GM19455 (cell line): ENCODE measurements at regions not wholly inside any gene's neighbourhood (a gene's known extent, or its start where the extent isn't known, plus 50 kb on each side); places are given as distances from the start of the nearest gene placed in this dataset.

ENCODE experiments used
- ATAC-seq: cut with Tn5 transposase; IDR thresholded peaks from one replicate; pipeline ENCODE4 v1.9.1; 2021; ENCODE audit not compliant: unreplicated experiment

DNA sequence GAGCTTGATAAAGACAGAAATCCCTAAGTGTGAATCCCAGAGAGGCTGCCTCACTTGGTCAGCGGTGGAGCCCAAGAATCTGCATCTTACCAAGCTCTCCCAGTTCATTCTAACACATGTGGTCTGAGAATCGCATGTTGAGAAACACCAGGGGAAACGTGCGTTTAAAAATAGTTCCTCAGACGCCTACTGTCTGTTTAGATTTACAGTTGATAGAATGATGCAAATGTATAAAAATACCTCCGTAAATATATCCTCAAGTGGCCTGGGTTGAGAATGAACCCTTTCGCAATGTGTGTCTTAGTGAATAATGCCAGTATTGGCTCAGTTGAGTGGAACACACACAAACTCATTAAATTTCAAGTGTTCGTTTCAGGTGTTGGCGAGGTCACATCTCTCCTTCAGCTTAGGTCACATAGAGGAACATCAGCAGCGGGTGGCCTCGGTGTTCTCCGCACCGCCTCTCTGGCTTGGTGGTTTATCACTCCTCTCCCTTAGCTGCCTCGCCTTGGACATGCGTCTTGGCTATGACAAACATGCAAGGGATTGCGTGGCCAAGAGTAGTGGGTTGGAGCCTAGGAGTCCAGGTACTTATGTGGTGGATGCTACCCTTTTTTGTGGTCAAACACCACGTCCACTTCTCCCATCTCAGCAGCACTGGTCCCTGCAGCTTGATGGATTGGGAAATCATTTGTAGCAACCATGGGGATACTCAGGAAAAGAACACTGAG is 117.6 kb upstream of the SPATA13 start:
- no peak for ATAC-seq

DNA sequence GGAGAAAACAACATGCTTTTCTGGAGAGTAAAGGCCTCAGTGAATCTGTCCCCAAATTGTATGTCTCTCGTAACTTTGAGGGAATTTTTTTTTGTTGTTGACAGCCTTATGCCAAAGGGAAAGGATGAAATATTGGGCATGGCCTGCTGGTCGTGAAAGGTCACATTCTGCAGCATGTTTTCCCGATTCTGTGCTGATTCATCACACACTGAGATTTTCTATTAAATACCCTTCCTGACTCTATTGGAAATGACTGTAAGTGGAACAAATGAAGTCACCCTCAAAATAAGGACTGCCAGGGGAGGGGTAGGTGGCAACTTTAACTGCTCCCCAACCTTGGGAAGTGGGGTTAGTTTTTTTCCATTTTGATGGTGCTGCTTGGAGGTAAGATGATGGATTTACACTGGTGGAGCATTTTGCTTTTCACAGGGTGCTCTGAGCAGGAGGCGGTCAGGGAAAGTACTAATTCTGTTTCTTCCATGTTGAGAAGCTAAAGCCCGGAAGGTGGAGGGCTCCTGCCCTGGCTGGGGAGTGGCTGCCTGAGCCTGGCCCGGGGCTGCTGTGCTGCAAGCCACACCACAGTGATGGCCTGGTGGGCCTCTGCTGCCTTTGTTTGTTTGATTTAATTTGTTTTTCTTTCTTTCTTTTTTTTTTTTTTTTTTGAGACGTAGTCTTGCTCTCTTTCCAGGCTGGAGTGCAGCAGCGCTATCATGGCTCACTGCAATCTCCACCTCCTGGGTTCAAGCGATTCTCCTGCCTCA is 116.8 kb upstream of the SPATA13 start:
- ATAC-seq: no peak

DNA sequence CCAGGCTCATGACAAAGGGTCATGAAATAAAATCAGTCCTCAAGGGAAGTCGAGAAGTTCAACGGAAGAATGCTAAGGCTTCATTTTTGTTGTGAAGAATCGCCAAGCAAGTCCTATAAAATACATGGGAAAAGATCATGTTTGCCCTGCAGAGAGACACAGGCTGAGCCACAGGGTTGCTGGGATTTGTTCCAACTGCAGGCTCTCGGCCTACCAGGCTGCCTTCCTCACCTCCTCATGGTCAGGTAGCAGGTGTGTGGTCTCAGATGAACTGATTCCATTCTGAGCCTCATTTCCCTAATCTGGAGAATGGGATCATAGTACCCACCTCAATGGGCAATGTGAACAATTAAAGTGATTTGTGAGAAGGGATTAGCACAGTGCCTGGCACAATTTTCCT is 114.9 kb upstream of the SPATA13 start:
- ATAC-seq: no peak

DNA sequence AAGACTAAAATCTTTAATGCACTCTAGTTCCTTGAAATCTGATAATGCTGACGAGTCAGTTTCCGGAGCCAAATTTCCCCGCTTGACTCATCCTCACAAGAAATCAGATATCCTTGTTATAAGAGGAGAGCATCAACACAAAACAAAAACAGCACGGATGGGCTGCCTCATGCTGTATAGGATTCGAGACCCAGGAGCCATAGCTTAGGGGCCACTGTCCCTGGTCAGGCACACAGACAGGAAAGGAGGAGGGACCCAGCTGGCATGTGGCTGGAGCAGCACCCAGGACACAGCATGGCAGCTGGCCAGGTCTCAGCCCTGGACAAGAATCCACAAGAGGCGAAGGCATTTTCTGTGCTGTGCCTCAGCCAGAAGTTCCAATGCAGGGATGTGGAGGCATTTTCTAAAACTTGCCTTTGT is 110.2 kb upstream of the SPATA13 start:
- ATAC-seq: no peak

DNA sequence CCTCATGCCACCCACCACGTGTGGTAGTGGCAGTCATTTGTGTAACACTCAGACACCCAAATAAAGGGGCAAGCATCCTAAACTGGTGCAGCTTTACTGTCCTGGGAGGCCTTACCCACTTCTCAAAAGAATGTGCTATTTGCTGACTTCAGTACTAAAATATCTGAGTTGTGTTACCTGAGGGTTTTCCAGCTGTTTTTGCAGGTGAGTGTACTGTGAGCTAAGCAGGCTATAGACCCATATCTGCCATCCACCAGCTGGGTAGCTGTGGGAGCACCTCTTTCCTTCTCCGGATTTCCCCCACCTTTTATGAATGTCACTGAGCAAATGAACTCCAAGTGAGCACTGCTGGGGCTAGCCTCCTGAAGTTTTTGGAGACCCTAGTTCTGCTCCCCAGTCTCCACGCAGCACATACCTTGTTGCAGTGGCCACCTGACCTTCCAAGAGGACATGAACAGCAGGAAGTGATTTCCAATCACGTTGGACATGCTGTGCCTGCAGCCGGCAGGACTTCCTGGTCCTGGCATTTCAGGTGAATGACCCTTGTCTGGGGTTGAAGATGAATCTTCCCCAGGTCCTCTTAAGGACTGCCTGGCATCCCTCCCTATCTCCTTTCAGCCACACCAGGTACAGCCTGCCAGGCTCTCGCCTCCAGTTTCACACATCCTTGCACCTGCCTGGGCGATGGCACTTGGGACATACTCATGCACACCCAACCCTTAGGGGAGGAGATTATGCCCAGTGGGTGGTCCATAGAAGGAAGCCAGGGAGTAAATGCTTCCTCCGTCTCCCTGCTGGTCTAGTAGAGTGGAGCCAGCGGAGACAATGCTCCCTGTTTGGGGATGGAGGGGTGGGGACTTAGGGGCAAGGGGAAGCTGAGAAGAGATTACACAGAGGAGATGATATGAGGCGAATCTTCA is 109.5 kb upstream of the SPATA13 start:
- no peak for ATAC-seq

DNA sequence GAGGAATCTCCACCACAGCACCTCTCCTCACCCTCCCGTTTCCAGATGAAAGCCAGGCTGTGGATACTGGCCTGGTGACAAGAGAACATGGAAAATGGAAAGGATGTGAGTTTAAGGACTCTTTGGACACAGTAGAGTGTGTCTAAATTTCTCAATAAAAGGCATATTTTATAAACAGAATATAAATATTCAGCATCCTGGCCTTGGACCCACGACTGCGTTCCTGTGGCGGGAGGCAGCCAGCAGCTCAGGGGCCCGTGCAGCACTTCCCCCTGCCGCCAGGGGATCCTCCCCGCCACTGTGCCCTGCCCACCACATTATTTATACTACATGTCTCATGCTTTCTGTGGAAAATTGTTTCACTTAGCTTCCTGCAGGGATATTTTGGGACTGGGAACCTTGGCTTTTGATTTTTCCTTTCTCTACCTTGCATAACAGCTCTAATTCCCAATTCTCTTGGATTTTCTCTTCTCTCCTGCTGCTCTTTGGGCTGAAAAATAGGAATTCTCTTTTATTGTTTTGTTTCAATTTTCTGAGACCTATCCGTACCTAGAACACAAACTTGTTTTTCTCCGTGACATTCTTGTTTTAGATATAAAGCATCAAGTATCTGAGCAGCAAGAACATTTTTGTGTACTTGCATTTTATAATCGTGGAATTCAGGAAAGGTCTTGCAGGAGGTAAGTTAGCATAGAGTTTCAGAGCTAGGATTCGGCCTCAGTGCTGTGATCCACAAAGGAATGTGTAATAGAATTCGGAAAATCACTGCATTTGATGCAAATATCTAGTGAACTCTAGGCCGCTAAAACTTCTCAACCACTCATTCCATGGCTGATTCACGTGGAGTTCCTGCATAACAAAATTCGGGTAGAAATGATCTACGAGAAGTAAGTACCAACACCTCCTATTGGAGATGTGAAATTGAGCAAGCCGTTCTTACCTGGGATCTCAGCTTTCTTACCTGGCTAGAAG is 107.7 kb upstream of the SPATA13 start:
- ATAC-seq: no peak

DNA sequence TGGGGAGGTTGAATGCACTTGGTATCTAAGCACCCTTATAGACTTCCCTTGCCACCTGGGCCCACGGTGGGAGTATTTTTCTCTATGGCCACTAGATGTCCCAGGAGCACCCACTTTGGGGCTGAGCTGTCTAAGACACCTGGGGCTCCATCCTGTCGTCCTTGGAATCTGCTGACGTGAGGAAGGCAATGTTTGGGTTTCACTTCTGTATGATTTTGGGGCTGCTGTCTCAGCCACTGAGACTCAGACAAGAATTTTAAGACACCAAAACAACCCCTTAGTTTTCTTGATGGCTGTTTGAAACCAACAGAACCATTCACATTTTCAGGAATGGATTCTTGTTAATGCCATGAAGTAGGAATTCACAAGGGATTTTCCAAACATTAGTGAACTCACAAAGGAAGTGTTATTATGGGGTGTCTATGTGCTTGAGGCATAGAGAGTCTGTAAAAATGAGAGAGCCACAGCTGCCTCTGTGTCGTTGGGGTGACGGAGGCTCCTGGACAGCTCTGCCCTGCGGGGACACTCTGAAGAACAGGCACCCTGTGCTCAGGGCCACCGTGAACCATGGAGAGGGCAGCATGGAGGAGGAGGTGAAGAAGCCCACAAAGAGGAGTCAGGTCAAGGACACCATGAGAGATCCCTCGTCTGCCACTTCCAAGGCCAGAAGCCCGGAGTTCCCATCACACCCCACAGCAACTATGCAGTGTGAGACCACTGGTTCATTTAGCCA is 106.8 kb upstream of the SPATA13 start:
- peak; percentile 71 for ATAC-seq

DNA sequence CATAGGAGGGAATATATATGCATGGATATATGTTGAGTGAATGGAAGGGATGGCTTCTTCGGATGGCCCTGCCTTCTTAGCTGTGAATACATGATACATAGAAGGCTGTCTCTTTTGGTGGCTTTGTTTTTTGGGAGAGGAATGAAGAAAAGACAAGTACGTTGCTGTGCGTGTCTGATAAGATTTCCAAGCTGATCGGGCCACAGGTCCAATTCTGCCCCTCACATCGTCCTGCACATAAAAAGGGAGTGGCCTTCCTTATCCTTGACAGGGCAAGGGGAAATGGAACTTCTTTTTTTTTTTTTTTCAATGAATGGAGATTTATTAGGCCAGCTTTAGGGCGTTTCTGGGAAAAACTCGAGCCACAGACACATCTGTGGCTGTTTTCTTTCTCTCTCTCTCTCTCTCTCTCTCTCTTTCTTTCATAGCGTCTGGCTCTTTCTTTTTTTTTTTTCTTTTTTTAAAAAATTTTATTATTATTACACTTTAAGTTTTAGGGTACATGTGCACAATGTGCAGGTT is 103.8 kb upstream of the SPATA13 start:
- ATAC-seq: no peak

DNA sequence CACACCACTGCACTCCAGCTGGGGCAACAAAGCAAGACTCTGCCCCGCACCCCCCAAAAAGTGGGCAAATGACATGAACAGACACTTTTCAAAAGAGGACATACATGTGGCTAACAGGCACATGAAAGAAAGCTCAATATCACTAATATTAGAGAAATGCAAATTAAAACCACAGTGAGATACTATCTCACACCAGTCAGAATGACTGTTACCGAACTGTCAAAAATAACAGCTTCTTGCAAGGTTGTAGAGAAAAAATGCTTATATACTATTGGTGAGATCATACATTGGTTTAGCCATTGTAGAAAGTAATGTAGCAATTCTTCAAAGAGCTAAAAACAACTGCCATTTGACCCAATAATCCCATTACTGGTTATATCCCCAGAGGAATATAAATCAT is 99.5 kb upstream of the SPATA13 start:
- ATAC-seq: no peak

DNA sequence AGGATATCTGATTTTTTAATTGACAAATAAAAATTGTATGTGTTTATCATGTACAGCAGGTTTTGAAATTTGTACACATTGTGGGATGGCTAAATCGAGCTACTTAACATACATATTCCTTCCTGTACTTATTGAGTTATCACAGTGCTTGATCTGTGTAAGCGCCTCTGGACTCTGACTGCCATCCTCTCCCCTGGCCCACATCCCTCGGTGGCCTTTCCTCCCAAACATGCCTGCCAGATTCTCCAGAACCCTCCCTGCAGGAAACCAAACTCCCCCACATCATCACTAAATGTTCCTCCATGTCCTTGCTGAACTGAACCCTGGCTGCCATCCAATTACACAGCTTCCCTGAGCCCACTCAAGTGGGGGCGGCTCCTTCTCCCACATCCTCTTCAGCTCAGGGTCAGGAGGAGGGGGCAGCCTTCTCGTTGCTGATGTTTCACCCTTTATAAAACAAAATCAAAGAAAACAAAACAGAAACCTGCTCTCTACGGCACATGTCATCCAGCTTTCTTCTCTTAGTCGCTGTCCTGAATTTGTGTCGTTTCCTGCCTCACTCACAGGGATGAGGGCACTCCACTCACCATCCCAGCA is 97.1 kb upstream of the SPATA13 start:
- no peak for ATAC-seq

DNA sequence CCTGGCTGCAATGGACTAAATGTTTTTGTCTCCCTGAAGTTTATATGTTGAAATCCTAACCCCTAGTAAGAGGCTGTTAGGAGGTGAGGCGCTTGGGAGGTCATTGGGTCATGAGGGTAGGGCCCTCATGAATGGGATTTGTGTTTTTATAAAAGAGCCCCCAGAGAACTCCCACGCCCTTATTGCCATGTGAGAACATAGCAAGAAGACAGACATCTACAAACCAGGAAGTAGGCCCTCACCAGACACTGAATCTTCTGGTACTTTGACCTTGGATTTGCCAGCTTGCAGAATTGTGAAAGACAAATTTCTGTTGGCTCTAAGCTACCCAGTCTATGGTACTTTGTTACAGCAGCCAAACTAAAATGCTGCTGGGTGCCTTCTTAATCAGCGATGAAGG is 96.1 kb upstream of the SPATA13 start:
- no peak for ATAC-seq

DNA sequence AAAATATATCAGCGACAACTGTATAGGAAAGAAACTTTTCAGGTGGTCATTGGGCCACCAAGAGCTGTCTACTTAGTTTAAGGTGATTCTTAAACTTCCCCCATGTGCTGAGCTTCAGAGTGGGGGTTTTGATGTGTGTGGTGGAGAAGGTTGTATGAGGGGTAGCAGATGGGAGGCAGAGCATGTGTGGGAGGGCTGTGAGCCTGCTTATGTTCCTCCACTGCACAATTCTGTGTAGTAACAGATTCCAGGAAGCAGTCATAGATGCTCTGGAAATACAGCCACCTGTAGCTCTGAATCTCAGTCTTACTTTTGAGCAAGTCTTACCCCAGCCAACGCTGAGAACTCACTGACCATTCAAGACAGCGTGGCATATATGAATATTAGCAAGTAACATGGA is 95.3 kb upstream of the SPATA13 start:
- ATAC-seq: no peak

DNA sequence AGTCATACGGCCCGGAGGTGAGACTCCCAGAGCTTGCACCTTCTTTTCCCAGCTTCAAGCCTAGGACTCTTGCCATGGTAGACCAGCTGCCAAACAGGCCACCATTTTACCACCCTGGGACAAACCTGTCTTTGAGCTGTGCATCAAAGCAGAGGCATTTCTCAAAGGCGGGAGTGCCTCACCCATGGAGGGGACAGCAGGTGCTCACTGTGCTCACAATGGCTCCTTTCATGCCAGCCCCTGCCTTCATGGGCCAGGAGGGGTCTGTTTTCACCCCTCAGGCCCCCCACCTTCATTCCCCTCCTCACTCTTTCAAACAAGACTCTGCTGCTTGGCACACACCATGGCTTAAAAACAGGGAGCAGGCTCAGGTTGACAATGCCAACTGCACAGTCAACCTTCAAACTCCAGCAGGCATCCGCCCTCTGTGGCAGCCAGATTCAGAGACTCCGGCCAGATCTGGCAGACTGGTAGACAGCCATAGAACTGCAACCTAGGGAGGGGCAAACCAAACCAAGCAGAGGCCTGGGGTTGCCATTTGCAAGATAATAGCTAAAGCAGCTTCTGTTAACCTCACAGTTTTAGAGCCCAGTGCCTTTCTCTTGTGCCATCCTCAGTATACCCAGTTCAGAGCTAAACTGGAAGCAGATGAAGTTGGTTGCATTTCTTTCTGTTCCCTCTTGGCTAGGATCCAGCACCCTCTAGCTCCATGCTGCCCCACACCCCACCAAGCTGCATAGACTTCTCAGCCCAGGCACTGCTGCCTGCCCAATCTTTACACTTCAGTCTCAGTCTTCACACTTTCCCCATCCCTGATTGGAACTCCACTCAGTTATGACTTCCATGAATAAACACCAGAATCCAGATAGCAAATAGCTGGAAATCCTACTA is 93.9 kb upstream of the SPATA13 start:
- no peak for ATAC-seq

DNA sequence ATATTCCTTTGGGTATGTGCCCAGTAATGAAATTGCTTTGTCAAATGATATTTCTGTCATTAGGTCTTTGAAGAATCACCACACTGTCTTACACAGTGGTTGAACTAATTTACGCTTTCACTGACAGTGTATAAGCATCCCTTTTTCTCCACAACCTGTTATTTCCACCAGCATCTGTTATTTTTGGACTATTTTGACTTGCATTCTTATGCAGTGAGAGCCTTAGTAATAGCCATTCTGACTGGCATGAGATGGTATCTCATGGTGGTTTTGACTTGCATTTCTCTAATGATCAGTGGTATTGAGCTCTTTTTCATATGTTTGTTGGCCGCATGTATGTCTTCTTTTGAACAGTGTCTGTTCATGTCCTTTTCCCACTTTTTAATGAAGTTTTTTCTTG is 92.0 kb upstream of the SPATA13 start:
- ATAC-seq: no peak

DNA sequence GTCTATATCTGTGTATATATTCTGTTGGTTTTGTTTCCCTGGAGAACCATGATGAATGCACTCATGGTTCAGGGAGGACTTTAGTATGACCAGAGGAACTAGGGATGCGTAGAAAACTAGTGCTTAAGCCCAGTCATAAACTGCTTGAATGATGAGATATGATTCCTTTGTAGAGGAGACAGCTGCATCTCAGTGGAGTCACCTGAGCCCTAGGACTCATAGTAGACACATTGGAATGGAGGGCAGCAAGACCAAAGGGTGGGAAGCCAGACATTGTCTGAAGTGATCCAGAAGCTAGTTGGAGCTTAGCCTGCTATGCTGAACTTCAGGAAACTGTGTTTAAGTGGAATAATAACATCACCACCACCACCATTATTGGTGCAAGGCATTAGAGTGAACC is 89.5 kb upstream of the SPATA13 start:
- no peak for ATAC-seq

DNA sequence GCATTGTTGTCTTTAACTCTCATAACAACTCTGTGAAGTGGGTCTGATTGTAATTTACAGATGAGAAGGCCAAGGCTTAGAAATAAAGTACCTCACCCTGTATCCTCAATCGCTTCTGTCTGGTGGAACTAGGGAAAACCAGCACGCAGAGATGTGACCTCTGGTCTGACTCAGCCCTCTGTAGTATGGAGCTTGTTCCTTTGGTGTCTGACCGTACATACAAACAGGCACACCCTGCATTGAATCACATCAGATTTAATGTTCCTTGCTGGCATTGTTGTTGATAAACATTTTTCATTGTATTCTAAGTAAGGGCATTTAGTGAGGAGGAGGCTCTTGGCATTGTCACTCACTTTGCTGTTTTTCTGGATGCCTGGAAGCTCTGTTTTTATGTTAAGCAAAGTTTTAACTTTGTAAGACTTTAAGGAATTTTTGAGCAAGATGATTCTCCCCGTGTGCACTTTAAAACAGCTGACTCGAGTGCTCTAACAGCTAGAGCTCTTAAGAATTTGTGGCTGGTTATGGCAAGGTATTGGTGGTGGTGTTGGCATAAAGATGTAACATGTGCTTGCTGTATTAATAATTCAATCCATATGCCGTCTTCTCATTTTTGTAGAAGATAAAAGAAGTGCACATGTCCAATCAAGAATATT is 89.0 kb upstream of the SPATA13 start:
- ATAC-seq: no peak

DNA sequence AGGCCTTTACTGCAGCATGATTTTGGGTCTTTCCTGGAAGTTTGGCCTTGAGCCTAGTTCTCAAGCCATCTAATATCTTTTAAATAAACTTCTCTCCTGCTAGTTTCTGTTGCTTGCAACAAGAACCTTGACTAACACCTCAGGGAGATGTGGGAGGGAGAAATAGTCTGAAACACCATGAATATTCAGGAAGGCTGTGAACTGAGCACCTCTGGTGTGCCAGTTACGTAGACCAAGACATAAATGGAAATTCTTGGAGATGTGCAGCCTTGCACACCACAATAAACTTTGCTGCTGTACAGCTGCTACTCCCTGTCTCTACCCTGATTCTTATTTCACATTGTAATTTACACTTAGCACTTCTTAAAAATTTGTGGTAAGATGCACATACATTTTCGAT is 86.9 kb upstream of the SPATA13 start:
- ATAC-seq: no peak

DNA sequence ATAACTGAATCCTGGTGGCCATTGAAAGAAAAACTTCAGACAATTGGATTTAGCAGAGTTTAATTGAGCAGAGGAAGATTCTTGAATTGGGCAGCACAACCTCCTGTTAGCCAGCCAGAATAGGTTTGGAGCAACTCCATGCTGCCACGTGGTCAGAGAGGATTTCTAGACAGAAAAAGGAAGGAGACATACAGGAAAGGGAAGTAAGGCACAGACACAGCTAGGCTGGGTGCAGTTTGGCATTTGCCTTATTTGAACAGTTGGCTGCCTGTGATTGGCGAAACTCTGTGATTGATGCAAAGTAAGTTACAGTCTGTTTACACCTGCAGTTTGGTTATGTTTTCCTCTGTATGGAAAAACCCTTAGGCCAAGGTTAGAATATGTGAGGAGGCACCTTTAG is 85.8 kb upstream of the SPATA13 start:
- ATAC-seq: no peak
